ENCODE measurements at regions not wholly inside any gene's neighbourhood (a gene's known extent, or its start where the extent isn't known, plus 50 kb on each side); places are given as distances from the start of the nearest gene placed in this dataset.

DNA sequence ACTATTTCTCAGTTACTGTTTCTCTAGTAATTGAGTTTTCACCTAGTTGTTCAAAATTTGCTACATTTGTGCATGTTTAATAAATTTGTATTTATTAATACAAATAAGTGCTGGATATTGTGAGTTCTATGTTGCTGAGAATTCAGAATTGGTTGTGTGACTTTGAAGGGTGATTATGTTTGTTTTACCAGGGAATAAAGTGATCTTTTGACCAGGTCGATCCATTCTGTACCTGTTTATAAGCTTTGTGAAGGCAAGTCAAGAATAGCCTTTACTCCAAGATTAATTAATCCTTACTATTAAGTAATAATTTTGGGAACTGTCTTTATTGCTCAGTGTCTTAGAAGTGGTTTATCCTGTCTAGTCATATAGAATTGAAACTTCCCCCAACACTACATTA is 230.0 kb upstream of the GYPC start:
- DNase-seq = no peak

DNA sequence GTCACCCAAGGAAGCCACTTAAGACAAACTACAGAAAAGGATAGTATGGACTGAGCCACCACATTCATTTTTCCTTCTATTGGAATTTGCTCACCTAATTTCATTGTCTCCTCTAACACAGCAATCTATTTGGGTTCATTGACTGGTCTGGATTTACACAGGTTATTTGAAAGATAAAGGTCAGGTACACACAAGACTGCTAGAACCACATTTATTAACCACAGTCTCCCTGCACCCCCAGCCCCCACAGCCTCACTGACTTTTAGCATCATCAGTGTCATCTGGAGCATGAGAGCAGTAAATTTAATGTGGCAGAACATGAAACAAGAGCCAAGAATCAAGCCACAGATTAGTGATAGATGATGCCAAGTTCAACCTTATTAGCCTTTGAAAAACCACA is 226.9 kb upstream of the GYPC start:
- DNase-seq = no peak

DNA sequence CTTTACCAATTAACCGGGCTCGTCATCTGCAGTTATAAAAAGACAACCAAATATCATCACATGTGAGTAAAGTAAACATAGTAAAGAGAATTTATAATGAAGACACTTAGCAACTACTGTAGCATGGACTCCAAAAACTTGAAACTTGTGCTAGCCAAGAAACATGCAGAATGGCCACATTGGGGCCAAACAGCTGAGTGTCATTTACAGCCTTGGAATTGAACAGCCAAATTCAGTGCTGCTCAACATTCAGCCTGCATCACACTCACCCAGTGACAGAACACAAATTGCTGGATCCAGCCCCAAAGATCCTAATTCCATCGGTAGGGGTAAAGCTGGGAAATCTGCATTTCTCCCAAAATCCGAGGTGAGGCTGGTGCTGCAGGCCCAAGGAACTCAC is 224.8 kb upstream of the GYPC start:
- no peak for DNase-seq

DNA sequence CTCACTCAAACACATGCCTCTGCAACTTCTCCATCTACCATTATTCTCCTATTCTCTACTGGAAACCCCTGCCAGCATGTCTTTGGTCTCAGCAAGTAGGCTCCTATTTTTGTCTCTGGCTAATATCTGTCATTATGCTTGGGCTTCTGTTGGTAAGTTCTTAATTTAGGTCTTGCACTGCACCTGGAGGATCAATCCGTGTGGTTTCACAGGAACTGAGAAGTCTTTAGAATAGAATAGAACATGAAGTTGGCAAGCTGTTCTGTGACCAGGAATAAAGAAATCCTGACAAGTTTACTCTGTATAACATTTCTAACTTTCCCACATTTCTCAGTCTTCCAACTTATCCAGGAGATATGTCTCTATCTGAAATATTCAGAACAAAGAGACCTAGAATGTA is 219.5 kb upstream of the GYPC start:
- no peak for DNase-seq

DNA sequence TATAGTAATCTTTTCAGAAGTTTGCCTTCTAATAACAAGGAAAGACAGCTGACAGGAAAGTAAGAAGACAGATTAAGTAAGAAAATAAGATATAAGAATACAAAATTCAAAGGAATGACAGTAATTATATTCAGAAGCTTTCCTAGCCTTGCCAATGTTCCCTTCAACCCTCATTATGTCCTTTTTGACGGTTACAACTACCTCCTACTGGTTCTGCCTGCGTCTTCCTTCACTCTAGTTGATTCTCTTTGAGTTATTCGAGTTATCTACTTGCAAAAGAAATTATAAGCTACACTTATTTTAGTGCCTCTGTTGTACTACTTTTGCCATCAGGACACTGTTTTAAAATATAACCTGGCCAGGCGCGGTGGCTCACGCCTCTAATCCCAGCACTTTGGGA is 218.9 kb upstream of the GYPC start:
- DNase-seq = no peak

DNA sequence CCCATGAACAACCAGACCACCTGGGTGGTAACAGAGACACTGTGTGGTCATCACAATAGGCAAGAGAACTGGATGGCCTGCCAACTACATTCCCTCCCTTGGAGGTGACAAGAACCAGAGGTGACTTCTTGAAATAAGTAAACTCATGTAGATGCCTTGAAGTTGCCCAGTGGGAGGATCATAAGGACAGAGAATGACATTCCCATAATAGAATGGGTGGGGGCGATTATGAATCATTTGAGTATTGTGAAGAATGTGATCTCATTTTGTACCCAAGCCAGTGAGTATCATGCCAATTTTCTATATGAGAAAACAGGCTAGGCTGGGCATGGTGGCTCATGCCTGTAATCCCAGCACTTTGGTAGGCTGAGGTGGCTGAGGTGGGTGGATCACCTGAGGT is 211.4 kb upstream of the GYPC start:
- no peak for DNase-seq

DNA sequence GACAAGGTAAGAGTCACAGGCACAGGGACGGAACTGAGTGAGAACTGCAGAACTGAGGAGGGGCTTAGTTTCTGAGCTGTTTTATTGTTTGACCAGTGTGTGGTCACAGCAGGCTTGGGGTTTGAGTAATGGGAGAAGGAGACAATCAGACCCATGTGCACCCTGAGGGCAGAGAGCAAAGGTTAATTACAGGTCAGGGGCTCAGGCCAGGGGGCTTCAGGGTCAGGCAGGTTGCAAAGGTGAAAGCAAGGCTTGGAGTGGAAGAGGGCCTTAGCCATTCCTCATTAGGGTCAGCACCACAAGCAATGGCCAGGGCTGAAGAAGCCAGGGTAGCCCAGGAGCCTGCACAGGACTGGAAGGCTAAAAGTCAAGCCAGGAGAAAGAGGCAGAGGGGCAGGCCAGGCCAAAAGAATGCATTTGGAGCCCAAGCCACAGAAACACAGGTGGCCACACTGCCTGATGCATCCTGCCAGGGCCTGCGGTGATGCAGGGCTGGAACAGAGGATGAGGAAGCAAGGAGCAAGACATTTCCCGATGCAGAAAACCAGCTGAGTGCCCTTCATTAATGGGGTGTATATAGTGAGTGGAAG is 209.8 kb upstream of the GYPC start:
- no peak for DNase-seq

DNA sequence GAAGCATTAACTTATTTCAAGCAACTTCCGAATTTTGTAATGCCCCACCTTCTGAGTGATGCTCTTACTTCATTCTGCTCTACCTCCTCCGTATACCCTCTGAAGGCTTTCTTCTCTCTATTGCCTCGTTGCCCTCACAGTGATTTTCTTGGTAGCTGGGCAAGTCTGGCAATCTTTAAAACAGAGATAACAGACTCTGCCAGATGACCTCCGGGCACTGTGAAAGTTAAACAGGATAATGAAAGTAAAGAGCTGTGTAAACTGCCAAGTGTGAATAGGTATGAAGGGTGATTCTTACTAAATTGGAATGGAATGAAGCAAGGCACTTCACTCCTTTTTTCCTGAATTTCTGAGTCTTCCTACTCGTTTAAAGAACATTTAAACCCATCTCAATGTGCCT is 207.3 kb upstream of the GYPC start:
- DNase-seq = no peak

DNA sequence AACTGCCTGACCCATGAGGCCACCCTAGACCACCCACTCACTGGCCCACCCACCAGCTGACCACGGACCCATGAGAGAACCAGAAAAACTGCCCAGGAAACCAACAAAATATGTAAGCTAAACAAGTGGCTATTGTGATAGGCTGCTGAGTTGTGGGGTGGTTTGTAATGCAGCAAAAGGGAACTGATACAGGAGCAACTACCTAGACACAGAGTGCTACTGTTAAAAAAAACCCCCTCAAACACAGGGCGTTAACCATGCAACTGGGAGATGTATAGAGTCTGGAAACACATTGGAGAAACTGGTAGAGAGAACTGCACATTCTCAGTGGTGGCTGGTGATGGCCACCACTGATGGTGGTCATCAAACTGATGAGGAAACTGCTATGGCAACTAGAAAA is 206.3 kb upstream of the GYPC start:
- DNase-seq = no peak

DNA sequence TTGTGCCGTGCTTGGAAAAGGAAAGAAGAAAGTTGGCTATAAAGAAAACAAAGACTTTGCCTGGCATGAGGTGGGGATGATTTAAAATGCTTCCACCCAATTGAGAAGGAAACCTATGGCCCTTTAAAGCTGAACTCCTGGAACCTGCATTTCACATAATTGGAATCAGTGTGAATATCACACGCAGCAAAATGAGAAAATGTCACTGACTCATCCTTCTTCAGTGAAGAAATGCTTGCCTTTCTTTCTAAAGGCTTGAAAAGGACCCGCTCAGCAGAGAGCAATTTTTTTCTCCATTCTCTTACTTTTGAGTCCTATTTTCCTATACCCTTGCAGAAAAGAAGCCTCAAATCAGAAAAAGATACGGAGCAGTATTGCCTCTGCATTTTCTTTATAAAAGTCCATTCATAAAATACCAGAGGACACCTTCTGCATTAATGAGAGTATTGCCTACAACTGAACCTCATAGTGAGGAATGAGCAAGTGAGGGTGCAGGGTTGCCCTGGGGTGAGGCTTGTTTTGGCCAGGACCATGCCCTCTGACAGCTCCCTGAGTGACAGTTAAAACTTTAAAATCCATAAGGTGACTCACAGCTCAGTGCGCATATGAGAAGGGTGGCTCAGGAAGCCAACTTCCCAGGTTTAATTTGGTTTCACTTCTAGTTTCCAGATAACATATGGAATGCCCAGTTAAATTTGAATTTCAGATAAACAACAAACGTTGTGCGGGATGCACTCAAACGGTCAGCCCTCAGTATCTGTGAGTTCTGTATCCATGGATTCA is 191.9 kb upstream of the GYPC start:
- DNase-seq = no peak

DNA sequence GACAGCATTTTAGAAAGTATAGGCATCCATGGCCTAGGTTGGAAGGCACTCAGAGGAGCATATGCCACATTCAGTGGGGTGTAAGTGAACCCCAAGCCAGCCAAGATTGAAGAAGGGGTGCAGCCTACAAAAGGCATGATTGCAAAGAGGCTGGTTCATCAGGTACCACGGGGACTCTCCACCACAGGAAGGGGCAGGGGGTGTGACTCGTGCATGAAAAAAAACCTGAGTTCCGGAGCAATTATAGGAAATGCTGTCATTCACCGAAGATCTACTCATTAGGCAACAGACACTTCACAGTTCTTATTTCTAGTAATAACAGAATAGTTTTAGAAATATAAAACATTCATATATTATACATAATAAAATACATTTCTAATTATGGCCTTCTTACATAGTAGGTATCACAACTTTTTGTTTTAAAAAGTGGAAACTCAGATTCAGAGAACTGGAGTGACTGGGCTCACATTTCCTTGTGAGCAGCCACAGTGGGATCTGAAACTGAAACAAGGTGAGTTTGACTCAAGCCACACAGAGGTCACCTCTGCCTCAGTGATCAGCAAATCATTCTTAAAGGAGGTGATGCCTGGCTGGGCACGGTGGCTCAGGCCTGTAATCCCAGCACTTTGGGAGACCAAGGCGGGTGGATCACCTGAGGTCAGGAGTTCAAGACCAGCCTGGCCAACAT is 188.4 kb upstream of the GYPC start:
- no peak for DNase-seq

DNA sequence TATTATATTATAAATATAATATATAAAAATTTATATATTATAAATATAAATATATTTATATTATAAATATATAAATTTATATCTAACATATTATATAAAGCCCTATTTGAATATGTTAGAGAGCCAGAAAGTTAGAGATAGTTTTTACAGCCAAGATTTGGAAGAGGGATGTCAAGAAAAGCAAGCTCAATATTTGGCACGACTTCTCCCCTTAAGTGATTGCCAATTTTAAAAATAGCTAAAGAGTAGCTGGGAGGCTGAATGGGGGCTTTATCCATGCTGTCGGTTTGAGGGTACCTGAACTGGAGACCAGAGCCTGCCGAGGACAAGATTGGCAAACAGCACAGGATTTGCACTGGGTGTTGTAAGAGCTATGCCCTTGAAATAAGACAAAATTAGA is 180.9 kb upstream of the GYPC start:
- DNase-seq = no peak

DNA sequence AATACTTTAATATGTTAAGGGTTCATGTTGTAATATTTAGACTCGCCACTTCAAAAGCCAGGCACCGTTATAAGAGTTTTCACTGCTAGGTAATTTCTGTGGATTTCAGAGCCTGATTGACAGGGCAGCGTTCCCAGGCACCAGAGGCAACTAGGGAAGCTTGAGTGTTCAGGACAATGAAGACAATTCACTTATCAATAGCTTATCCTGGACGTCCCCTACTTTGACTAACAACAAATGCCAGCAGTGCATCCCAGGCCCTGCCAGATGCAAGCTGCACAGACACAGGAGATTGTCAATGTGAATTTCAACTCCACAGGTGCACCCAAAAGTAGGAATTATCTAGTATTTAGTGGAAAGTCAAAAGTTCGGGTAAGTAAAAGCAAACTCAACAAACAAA is 179.3 kb upstream of the GYPC start:
- no peak for DNase-seq

DNA sequence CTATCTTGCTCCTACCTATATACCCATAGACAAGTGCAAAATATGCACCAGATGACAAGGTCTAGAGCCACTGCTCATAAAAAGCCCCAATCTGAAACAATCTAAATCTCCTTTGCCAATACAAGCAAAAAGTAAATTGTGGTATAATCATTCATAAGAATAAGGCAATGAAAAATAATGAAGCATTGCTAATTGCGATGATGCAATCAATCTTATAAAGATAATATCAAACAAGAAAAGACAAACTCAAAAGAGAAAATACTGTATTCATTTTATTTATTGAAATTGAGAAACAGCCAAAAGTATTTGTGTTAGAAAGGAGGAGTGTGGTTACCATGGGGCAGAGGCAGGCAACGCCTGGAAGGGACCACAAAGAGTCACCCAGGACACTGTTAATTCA is 175.9 kb upstream of the GYPC start:
- DNase-seq = no peak

DNA sequence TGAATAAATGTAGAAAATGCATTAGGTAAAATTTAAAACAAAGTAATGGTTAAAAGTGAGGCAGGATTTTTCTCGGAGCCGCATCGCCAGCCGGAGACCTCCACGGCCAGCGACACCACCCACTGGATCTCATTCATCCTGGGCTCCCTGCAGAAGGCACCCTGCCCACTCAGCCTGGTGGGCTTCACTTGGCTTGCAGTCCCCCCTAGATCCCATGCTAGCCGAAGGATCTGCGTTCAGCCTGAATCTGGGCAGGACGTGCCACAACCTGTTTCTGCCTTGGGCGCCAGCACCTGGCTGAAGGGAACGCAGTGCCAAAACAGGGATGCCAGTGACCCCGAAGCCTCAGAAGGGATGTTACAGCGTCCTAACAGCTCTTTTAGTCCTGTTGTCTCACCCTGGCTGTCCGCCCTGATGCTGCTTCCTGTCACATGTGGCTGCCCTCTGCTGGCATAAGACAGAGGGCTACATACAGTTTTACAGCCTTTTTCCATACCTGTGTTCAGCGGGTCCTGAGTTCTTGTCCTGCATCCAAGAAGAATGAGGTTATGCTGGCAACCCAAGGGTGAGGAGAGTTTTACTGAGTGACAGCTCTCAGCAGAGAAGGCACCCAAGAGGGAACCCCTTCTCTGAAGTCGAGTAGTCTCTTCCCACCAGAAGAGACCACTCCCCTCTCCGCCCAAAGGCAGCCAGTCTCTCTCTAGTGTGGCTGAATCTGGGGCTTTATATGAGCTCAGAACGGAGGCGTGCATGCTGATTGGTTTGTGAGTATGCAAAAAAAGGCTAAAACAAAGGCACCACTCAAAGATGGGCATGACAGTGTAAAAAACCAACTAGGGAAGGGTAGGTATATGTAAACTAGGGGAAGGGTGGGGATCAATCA is 173.1 kb upstream of the GYPC start:
- no peak for DNase-seq

DNA sequence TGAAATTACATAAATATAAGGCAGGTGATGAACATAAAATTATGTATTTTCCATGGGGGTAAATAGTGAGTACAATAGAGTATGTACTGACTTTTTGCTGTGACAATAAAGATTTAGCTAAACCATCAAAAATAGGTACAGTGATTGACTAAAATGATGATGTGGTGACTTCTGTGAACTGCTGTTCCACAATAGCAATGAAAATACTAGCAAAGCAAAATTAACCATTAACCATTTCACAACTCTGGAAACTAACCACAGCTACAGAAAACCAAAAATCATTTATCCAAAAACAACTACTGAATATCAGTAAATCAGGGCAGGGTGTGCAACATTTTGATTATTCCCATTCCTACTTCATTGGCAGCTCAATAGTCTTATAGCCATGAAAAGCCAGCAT is 161.4 kb upstream of the GYPC start:
- no peak for DNase-seq

DNA sequence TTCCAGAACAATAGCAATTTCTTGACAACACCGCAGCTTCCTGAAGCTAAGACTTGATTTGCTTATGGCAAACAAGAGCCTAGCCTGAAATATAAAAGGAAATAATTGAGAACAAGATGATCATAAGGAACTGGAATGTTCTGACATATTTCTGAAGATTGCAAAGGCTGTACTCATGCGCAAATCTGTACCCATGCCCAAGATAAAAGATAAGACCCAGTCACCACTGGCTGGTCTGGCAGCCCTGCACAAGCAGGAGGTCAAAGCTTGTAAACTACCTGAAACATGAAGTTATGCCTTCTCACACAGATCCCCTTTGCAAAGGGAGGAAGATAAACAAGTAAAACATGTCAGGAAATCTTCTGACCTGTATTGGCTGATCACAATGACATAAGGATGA is 160.8 kb upstream of the GYPC start:
- DNase-seq = no peak

DNA sequence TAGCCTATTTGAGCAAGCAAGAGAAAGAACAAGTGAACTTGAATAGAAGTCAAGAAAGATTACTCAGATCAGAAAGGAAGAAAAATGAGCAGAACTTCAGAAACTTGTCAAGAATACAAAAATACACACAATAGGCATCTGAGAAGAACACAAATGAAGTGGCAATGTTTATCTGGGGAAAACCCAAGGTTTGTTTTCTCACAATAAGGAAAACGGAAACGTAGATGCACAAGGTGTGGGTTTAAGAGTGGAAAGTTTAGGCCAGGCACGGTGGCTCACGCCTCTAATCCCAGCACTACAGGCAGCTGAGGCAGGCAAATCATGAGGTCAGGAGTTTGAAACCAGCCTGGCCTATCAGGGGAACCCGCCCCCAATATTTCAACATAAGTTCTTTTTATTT is 159.5 kb upstream of the GYPC start:
- no peak for DNase-seq

DNA sequence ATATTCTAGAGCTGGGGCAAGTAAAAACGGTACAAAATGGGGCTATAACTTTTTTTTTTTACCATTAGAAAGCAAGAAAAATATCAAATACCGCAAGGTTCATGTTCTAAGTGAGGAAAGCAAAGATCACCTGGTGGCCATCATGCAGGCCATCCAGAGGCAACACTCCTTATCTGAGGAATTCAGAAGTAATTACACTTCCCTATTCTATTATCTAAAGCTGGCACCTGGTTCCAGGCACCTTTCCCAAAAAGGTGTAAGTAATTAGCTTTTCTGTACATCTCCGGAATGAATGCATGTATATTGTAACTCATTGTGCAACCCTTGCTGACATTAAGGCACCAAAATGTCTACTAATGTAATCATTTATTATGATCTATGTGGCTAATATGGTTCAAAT is 152.5 kb upstream of the GYPC start:
- no peak for DNase-seq

DNA sequence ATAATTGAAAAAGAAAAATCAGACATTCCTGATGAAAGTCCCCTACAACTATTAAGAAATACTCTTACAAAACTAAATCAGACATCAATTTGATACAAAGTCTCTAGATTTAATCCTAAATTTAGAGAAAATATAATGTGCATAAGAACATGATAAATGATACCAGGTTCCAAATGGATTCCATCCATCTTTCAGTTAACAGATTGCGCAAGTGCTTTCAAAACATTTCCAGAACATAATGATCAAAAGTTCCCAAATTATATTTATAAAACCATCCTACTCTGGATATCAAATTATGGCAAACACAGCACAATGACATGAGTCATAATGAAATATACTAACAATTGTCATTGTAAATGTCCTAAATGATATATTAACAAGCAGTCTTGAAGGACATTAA is 151.0 kb upstream of the GYPC start:
- no peak for DNase-seq

DNA sequence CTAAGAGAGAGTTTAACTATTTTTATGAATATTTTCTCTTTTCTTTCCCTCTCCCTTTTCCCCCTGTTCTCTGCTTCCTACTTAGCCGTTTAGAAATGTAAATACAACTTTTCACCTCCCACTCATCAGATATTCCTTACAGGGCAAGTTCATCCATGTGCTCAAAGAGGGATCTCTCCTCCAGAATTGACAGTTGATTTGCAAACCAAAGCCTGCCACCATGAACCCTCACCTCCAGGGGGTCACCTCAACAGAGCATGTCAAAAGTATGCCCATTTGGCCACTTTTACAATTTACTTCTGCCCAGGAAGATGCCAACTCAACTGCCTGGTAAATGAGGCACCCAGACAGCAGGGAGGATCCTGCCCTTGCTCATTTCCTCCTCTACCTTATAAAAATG is 149.2 kb upstream of the GYPC start:
- DNase-seq = no peak

DNA sequence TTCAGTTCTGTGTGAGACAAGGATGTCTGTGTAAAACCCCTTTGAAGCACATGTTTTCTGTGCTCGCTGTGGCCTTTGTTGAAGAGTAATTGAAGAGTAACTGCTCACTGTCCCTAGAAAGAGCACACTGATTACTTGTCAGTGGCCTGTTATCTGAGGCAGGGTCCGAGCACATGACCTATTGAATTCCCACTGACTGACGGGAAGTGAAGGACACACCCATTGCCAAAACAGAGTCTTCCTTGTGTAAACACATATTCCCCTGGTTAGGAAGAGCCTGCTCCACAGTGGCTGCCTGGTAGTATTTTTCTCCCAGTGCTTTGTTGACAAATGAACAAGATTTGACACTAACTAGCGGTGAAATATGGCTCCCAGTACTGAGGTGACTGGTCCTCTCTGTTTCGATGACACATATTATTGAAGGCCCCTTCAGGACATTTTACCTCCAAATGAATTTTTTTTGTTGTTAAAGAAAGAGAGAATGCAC is 148.5 kb upstream of the GYPC start:
- DNase-seq = no peak

DNA sequence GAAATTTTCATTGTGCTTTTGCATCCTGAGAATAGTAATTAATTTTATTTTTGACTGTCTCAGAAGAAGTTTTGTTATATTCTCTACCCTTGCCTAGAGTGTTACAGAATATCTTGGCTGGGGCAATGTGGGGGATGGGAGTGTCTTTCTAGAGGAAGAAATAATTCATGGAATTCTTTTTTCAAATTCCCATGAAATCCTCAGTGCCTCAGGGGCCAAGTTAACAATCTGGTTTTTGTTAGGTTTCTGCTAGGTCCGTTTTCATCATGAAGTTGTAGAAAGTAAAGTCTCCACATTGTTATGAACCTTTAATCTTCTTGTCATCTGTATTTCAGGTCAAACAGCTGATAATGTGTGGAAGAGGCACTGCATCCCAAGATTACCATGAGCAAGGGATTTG is 145.6 kb upstream of the GYPC start:
- no peak for DNase-seq
